Inflammatory macrophage treated with lipopolysaccharide for 1 hour (primary cell): ENCODE measurements at regions not wholly inside any gene's neighbourhood (a gene's known extent, or its start where the extent isn't known, plus 50 kb on each side); places are given as distances from the start of the nearest gene placed in this dataset.

ENCODE experiments used
- DNase-seq, 2 donors: peaks; one replicate each; pipeline ENCODE4 v3.0.0-alpha.2; 2020 to 2022

DNA sequence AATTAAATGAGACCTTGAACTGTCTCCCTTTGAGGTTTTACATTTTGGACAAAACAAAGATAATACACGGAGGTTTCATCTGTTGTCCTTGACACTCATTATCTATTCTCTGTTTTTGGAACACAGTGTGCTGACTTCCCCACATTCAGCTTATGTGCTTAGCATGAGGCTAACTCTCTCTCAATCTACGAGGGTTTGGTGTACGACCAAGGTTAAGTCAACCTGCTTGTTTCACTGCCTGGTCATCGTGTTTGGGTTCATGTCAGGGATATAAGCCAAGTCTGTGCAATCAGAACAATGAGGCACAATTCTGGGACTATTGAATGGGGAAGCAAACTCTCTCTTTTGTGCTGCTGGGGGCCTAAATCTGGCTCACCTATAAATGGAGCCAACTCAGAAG, 328.5 kb upstream of the USP25 start:
- no peak for DNase-seq

DNA sequence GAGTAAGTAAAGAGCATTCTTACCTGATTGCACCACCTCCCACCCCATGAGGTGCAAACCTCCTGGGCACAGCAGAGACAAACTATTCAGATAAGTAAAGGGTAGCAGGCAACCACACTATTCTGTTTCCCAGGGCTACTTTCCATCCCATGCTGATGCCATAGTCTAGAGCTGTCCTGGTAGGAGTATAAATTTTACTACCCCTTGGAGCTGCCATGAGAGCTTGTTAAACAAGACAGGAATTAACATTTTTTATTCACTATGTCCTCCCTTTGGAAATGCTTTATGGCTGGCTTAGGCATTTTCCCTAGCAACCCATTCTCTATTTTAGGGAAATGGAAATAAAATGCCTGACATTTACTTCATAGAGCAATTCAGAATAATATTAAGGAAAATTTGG, 324.6 kb upstream of the USP25 start:
- DNase-seq = no peak

DNA sequence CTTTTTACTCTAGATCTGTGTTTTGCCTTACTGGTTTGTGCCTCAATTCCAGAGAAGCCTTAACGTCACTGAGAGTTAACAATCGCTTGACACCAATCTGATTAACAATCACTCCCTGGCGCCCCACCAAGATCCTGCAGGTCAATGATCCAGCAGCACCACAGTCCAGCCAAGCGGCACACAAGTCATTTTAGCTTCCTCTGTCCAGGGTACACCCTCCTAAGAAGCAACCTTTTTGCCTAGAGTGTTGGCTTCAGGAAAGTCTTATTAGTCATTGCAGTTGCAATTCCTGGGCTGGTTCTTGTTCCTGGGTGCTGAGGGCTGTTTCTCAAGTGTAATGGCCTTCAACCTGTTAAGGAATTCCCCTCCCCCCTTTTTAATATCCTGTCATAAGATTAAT, 323.0 kb upstream of the USP25 start:
- no peak for DNase-seq

DNA sequence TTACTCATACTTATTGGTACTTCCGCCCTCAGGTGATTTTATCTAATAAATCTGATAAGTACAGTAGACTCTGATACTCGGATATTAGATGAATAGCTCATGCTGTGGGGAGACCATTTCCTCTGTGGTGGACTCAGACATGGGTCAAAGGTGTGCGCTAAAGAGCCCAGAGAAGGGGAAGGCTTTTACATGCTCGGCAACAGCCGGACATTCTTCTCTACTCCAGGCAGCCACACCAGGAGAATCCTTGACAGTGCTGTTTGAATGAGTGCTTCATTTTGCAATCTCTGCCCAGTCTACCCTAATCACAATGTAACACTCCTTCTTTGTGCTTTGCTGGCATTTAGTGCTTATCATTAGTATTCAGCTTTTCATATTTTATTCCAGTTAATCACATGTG, 322.2 kb upstream of the USP25 start:
- no peak for DNase-seq

DNA sequence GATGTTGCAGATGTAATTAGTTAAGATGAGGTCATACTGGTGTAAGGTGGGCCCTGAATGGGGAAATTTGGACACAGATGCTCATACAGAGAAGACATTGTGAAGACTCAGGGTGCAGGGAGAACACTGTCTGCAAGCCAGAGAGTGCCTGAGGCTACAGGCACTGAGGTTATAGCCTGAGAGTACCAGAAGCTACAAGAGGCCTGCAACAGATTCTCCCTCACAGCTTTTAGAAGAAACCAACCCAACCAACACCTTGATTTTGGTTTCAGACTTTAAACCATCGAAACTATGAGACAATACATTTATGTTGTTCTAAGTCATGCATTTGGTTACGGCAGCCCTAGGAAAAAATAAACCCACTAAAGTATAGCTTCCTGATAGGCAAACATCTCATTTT, 321.7 kb upstream of the USP25 start:
- no peak for DNase-seq

DNA sequence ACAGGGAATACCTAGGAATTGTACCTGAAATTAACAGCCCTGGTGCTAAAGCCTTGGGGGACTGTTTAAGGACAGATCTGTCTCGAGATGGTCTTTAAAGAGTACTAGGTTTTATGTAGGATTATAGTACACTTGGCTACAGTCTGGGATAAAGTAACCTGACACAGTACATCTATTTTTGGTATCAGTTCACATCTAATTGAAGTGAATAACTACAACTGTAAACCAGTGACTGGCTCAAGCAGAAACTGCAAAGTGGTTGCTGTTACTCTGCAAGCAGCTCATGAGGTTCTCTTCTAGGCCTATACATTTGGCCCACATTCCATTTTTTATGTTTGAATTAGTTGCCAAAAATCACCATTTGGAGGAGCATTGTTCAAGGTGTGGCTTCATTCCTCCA, 320.8 kb upstream of the USP25 start:
- DNase-seq = no peak

DNA sequence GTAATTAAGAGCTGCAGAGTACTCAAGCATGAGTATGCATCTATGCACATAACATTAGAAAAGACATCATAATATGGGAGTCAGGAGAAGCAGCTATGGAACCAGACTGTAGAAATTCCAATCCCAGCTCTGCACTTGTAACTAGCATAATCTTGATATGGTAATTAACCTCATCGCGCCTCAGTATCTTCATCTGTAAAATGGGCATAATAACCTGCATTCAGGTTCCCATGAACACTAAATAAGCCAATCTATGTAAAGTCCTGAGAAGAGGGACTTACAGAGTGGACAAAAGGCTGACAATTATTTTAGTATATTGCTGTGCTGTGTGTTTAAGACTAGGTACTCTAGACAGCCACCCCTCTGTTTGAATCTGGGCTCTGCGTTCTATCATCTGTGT, 318.9 kb upstream of the USP25 start:
- DNase-seq = no peak

DNA sequence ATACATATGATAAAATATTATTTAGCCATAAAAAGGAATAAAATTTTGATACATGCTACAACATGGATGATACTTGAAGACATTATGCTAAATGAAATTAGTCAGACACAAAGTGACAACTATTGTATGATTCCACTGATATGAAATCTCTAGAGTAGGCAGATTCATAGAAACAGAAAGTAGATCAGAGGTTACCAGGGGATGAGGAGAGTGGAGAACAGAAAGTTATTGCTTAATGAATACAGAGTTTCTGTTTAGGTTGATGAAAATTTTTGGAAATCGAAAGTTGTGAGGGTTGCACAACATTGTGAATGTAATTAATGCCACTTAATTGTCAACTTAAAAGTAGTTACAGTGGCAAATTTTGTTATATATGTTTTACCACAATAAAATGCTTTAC, 315.7 kb upstream of the USP25 start:
- peak; percentile 74 to 84 for DNase-seq

DNA sequence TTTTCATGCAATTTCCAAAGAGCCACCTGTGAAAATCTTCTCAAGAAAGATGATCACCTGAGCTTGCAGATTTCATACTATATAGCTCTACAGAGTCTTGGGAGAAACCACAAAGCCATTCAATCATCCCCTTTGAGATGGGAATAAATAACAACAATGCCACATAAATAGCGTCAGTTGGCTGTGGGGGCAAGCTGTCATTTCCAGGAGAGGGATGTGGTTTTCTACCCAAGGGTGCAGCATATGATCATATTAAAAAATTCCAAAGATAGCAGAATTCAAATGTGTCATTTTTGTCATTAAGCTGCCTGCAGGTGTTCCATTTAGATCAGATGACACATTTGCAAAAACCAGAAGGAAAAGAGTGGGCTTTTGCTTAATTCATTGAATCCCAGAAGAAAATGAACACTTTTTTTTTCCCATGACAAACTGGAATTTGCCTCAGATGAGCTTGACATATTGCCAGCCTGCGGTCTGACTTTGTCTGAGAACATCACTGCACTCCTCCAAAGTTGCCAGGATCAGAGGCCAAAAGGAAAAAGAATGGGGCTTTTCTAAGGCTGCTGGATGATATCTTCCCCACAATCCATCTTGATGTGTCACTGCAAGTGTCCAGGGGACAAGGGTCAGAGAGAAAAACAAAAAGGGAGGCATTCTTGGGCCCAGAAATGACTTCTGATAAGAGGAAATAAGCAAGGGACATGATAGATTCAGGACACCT, 314.1 kb upstream of the USP25 start:
- DNase-seq = no peak

DNA sequence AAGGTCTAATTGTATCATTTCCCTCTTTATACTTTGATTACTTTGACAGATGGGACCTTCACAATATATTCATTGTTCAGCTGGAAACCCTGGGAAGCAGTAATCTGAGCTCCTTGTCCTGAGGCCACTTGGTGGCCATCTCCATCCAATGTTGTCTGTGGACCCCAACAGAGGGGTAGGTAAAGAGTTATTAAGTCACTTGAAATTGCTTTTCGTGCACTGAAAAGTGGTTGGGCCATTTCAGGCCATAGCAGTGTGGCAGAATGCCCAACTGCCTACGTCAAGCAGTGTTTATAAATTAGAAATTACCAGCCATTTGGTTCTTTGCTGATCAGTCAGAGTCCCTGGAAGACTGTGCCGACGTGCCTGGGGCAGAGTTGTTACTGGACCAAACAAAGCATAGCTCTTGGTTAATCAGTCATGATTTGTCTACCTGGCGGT, 308.3 kb upstream of the USP25 start:
- no peak for DNase-seq

DNA sequence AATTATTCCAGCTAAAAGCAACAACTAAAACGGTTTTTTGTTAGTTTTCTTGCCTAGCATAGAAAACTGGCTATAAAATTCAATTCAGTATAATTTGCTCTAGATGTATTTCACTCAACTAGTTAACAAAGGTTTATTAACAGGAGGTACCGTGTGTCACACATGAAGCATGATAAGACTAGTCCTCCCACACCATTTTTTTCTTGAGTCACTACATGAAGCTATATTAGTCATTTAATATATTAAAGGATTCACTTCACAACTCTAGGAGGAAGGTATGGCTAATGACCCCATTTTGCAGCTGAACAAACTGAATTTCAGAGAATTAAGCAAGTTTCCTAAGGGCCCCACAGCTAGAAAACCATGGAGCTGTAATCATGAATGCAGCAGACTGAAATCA, 307.8 kb upstream of the USP25 start:
- DNase-seq = no peak

DNA sequence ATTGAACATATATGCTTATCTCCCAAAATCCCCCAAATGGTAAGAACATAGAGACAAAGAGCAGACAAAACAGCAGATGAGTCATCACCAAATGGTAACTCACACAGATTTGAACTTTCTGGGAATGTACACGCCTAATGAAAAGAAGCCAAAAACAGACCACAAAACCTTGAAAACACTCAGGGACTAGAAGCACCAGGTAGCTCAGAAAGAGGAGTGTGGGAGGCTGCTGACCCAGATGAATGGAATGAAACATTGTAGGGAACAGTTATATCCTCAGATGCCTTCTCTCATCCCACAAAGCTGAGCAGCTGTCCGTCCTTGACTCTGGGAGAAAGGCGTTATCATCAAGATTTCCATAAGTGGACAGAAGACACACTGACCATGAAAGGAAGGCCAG, 307.0 kb upstream of the USP25 start:
- no peak for DNase-seq

DNA sequence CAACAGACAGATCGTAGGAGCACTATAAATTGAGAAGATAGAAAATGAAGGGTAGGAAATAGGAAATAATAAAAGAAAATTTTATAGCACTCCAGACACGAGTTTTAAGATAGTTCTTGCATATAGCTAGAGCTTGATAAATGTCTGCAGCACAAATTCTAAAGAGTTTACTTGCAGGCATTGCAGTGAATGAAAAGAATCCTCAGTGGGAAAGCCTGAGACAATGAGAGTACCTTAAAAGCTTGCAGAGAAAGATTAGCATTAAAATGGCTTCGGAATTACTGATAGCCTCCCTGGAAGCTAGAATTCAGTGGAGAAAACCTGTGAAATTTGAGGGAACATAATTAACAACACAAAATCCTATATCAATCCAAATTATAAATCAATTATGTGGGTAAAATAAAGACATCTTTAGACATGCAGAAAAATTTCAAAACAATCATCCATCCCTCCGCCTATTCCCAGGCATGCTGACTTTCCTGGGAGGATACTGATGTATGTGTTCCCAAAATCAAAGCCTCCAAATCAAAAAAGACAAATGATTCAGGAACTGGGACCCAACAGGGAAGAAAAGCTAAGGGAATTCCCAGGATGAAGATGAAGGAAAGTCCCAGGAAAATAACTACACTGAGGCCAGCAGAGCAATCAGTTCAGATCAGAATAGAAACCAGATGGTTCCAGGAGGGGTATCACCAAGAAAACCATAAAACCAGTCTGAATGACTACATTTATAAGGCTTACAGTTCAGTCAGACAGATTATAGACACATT, 305.9 kb upstream of the USP25 start:
- no peak for DNase-seq

DNA sequence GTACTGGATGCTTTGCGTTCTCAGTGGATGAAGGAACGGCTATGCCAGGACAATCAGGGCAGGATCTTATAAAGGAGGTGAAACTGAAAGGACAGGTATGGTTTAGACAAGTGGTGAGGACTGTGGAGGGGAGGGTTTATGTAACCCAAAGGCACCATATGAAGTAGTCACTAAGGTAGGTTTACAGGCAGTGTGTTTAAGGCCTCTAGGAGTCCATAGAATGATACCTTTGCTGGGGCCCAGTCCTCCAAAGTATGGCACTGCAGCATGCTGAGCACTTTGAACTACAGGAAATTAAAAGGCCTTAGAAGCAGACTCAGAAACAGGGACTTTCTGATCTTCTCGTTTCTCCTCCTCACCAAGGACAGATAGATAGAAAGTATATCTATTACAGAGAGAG, 304.7 kb upstream of the USP25 start:
- DNase-seq = no peak

DNA sequence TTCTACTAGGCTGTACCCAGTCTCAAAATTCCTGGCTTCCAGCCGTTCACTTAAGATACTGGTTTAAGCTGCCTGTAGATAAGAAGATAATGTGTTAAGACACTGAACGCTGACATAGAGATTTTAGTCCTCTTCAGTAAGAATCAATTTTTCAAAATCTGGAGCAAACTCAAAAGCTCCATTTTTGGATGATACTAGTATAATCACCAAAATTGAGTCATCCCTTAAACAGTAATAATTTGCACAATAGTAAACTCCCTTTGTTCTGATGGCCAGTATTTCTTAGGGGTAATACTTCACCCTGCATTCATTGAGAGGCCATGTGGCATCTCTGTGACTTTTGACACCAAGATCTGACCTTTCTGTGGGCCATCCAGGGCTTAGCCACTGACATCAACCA, 299.8 kb upstream of the USP25 start:
- DNase-seq = no peak

DNA sequence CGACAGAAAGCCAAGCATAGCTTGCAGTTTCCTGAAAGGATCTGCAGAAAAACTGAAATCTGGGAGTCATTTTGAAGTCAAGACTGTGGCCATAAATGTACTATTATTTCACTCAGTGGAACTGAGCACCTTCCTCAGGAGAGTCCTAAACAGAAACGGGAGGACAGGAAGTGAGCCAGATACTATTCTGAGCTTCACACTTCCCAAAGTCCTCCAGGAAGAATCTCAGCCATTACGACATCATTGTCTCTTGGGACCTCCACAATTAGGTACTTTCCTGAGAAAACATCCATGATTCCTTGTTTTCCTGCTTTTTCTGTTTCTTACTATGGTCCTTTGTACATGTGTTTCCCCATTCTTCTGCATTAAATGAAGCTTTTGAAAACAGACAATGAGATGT, 299.2 kb upstream of the USP25 start:
- no peak for DNase-seq

DNA sequence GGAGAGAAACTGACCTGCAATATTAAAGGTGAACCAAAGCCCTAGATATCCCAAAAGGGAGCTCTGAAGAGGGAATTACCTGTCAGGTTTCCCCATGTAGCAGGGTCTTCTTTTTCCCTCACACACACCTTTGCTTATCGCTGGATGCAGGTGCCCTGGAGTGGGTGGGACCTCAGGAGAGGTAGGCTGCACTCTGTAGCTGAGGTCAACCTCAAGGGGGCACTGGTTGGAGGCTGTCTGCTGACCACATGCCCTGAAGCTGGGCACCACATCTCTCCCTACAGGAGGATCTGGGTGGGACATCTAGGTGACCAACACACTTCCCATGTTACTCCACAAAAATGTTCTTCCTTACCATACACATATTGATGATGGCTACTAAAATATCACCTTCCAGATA, 298.7 kb upstream of the USP25 start:
- DNase-seq = no peak

DNA sequence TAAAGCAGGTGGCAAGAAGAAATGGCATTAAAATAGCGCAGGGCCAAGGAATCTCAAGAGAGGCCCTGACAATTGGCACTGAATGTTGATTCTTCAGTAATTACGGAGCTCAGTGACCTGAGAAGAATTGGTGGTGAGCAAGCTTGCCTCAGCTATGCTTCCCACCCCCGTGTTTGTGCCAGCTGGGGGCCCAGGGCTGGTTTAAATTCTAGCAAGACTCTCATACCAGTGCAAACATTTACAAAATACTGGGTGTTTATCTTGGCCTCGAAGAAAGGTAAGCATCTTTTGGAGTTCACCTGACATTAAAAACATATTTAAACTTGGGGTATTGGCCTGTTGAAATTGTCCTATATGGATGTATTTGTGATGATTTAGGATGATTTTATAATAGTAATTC, 296.7 kb upstream of the USP25 start:
- DNase-seq = no peak

DNA sequence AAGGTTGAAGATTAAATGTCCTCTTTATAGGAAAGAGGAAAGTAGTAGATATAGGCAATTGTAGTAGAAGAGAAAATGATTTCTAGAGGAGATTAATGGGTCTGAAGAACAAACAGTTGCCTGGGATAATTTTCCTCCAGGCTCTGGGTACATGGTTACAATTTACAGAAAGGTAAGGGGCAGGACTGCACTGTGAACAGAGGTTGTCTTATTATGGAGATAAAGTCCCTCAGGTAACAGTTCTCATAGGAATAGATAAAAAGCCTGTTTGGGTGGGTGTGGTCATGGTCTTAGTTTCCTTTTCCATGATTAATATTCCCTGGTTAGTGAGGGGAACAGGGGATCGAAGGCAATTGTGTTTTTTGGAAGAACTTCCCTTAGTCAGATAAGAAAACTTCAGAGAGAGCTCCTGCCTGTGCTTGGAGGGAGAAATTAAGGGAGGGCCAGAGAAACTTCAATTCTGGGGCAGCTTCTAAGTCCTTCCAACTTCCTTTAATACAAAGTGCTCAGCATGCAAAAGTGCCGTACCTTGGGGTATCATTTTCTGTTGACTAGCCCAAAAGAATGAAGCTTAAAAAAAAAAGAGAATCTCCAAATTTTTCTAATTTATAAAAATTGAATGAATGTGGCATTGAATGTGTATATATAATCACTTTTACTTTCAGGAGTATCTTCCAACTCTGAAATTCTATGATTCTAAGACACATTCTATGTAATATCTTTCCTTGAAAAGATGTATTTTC, 295.4 kb upstream of the USP25 start:
- DNase-seq = no peak

DNA sequence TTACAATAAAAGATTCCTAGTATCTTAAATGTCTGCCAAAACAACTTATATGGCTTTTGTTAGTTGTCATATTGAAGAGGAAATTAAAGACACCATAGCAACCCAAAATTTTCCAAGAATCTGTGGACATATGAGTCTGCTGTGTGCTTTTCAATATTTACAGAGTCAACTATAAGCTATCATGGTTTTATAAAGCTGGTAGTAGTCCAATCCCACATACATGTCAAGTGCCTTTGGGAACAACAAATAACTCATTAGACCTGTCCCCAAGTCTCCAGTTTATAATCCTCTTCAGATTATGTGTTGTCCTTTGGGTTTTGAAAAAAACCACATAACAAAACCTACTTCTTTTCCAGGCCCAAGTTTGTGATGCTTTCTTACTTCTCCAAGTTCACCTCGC, 293.8 kb upstream of the USP25 start:
- DNase-seq = no peak

DNA sequence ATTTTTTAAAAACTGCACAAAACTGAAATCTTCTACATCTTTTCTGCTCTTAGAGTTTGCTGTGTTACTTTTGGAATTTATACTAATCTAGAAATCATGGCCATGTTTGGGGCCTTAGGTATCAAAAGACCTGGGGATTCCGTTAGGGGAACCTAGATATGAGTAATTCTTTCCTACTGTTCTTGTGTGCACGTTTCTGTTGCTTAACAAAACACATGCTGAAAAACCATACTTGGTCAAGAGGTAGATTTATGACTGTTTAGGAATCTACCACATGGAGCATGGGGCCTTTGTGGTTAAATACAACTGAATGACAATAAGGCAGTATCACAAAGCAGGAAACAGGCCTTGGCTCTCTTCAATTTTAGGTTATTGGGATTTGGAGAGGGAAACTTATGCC, 291.9 kb upstream of the USP25 start:
- DNase-seq = peak; percentile 28 to 74

DNA sequence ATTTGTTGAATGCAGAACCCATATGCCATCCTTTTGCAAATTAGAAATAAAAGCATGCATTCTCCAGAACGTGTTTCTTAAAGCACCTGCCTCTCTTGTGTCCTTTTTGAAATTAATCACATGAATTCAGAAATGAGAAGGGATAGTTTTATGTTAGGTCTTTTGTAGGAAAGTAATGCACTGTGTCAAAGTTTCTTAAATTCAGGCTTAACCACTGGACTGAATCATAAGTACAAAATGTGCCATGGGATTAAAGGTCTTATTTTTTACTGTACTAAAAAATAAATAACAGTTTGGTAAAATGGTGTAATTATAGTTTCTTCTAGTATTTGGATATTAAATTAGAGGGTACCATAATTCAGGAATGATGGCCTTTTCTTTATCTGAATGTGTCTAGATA, 290.1 kb upstream of the USP25 start:
- DNase-seq = no peak

DNA sequence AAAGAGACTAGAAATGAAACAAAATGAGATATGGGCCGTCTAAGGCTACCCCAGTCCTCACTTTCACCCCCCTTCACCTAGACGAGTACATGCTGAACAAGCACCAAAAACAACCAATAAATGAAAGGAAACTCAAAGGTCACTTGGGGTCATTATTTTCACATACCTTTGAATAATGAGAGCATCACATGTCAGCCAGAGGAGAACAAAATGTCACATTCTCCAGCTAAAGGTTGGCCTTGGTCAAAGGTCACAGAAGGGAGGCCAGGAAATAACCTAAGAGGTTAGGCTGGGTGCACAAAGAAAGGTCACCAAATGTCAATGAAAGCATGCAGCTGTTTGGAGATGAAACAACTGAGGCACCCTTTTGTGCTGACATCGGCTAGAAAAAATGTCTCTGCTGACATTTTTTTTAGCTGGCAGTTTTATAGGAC, 288.7 kb upstream of the USP25 start:
- DNase-seq = no peak

DNA sequence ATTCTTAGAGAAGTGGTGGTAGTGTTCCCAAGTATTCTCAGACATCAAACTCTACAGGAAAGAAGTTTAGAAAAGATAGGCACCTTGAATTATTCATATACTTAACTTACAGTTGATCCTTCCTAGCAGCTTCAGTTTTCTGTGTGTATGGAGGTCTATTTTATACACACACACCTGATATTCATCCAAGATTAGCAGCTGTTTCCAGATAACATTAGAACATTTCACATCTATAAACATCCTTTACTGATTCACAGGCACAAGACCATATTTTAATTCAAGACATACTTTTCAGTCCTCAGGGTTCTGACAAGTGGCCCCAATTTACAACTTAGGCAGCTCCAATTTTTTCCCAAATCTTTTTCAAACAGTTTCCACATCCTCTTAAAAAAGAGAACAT, 287.8 kb upstream of the USP25 start:
- DNase-seq = no peak
